K562 (cell line): ENCODE measurements at regions not wholly inside any gene's neighbourhood (a gene's known extent, or its start where the extent isn't known, plus 50 kb on each side); places are given as distances from the start of the nearest gene placed in this dataset.

ENCODE experiments used
- ATF2 ChIP-seq: sonication (generic); formaldehyde crosslinking; IDR thresholded peaks from 2 replicates; pipeline ENCODE4 v1.8.1; 2022; ENCODE audit warnings: missing genetic modification reagents
- BMI1 ChIP-seq: fragments of 150-350 bp; IDR thresholded peaks from 2 replicates; pipeline ENCODE4 v1.6.1; 2014; ENCODE audit warnings: low read length
- CAMTA2 ChIP-seq: fragments of 250-450 bp; sonication (Bioruptor Pico); conservative IDR thresholded peaks from 2 replicates; pipeline ENCODE4 v1.5.1; 2022
- CEBPB ChIP-seq: fragments of 450-650 bp; IDR thresholded peaks from 2 replicates; pipeline ENCODE4 v1.6.1; 2016; ENCODE audit warnings: missing genetic modification characterization, missing compliant biosample characterization
- ELF2 ChIP-seq: fragments of 250-450 bp; sonication (Bioruptor Pico); IDR thresholded peaks from 2 replicates; pipeline ENCODE4 v1.5.0; 2021; ENCODE audit warnings: mild to moderate bottlenecking
- HDAC3 ChIP-seq: fragments of 450-650 bp; IDR thresholded peaks from 2 replicates; pipeline ENCODE4 v1.6.1; 2018; ENCODE audit warnings: borderline replicate concordance, mild to moderate bottlenecking, moderate library complexity; ENCODE audit not compliant: partially characterized antibody
- ILK ChIP-seq: fragments of 450-650 bp; IDR thresholded peaks from 2 replicates; pipeline ENCODE4 v1.6.1; 2016; ENCODE audit warnings: missing genetic modification characterization, low read depth, mild to moderate bottlenecking, missing compliant biosample characterization, moderate library complexity, borderline replicate concordance
- IRF9 ChIP-seq: fragments of 450-650 bp; IDR thresholded peaks from 2 replicates; pipeline ENCODE4 v1.6.1; 2016; ENCODE audit warnings: missing biosample characterization, missing genetic modification characterization
- MECOM ChIP-seq: fragments of 250-450 bp; sonication (Bioruptor Pico); IDR thresholded peaks from 2 replicates; pipeline ENCODE4 v1.8.0; 2022; ENCODE audit warnings: inconsistent platforms
- NFRKB ChIP-seq: fragments of 450-650 bp; IDR thresholded peaks from 2 replicates; pipeline ENCODE4 v1.6.1; 2016; ENCODE audit warnings: low read depth
- RBM34 ChIP-seq: fragments of 200-400 bp; formaldehyde crosslinking; IDR thresholded peaks from 2 replicates; pipeline ENCODE4 v1.6.1; 2018; ENCODE audit warnings: low read length, borderline replicate concordance; ENCODE audit not compliant: insufficient read depth
- SMAD4 ChIP-seq: fragments of 250-450 bp; sonication (Bioruptor Pico); conservative IDR thresholded peaks from 2 replicates; pipeline ENCODE4 v1.8.0; 2021; ENCODE audit warnings: inconsistent platforms, mild to moderate bottlenecking, moderate library complexity
- THAP12 ChIP-seq: fragments of 250-450 bp; sonication (Bioruptor Pico); IDR thresholded peaks from 2 replicates; pipeline ENCODE4 v1.9.0; 2021; ENCODE audit warnings: mild to moderate bottlenecking, inconsistent platforms
- XRCC5 ChIP-seq: fragments of 200-400 bp; formaldehyde crosslinking; IDR thresholded peaks from 2 replicates; pipeline ENCODE4 v1.6.1; 2017; ENCODE audit warnings: low read depth, mild to moderate bottlenecking, low read length
- ZC3H11A ChIP-seq: IDR thresholded peaks from 2 replicates; pipeline ENCODE4 v1.6.1; 2012; ENCODE audit warnings: low read depth, low read length, improper control_type of control experiment
- ZFP91 ChIP-seq: sonication (generic); formaldehyde crosslinking; IDR thresholded peaks from 2 replicates; pipeline ENCODE4 v1.8.0; 2022; ENCODE audit warnings: mild to moderate bottlenecking, missing genetic modification reagents
- ZKSCAN8 ChIP-seq: fragments of 200-800 bp; sonication (Bioruptor generic); IDR thresholded peaks from 2 replicates; pipeline ENCODE4 v1.6.1; 2016; ENCODE audit warnings: missing genetic modification characterization, missing compliant biosample characterization
- ZNF253 ChIP-seq: fragments of 250-450 bp; sonication (Bioruptor Pico); conservative IDR thresholded peaks from 2 replicates; pipeline ENCODE4 v1.6.1; 2021; ENCODE audit warnings: mild to moderate bottlenecking
- ZNF324 ChIP-seq: fragments of 250-450 bp; sonication (Bioruptor Pico); IDR thresholded peaks from 2 replicates; pipeline ENCODE4 v1.4.0; 2020; ENCODE audit warnings: mild to moderate bottlenecking
- ZNF583 ChIP-seq: fragments of 250-450 bp; sonication (Bioruptor Pico); IDR thresholded peaks from 2 replicates; pipeline ENCODE4 v1.4.0; 2020
- ZNF699 ChIP-seq: fragments of 250-450 bp; sonication (Bioruptor Pico); IDR thresholded peaks from 2 replicates; pipeline ENCODE4 v1.8.0; 2021; ENCODE audit warnings: mild to moderate bottlenecking, moderate library complexity; ENCODE audit not compliant: insufficient replicate concordance
- ZNF778 ChIP-seq: fragments of 450-650 bp; formaldehyde crosslinking; IDR thresholded peaks from 2 replicates; pipeline ENCODE4 v1.4.0; 2020; ENCODE audit warnings: mild to moderate bottlenecking, moderate library complexity

- TF ChIP-seq IRF9 (tag) (no peak; the same call in 1 of the 2 replicates), MECOM (CRISPR knock-in tag) (no peak; the same call in 1 of the 2 replicates), NFRKB (peak; percentile 84; the same call in 1 of the 2 replicates), ATF2 (no peak), ZFP91 (CRISPR knock-in tag) (no peak), HDAC3 (peak; percentile 59), ZKSCAN8 (CRISPR knock-in tag) (peak; percentile 79), CEBPB (tag) (no peak), ELF2 (CRISPR knock-in tag) (no peak), ZNF778 (CRISPR knock-in tag) (no peak), ZNF324 (CRISPR knock-in tag) (no peak), RBM34 (no peak), ILK (tag) (no peak; the same call in 1 of the 2 replicates), BMI1 (no peak), THAP12 (CRISPR knock-in tag) (no peak), CAMTA2 (CRISPR knock-in tag) (no peak), ZC3H11A (no peak), ZNF583 (CRISPR knock-in tag) (no peak), ZNF253 (CRISPR knock-in tag) (no peak), XRCC5 (0 out of 2 replicates have a peak, but pooled peaks have one; percentile 37), SMAD4 (CRISPR knock-in tag) (peak; percentile 68), ZNF699 (CRISPR knock-in tag) (no peak)
Measured at GRCh38 chr7:106542550-106543220, 118.3 kb downstream of the CCDC71L start (continued).
